ENCODE measurements at regions not wholly inside any gene's neighbourhood (a gene's known extent, or its start where the extent isn't known, plus 50 kb on each side); places are given as distances from the start of the nearest gene placed in this dataset.

- no peak for TF ChIP-seq EZH2 (IDR thresholded peaks at IDR 0.05; ENCODE audit: insufficient read depth, poor library complexity, severe bottlenecking)
- TF ChIP-seq EZH2phosphoT487 (IDR thresholded peaks at IDR 0.05; ENCODE audit: insufficient read depth, low read depth) = no peak
Observed at GRCh38 chr12:74250891-74251290, 286.7 kb upstream of the ATXN7L3B start.

Measured in GM23248 (cell line).